HG03469 (cell line): ENCODE measurements at regions not wholly inside any gene's neighbourhood (a gene's known extent, or its start where the extent isn't known, plus 50 kb on each side); places are given as distances from the start of the nearest gene placed in this dataset.

Experiments
- ATAC-seq: cut with Tn5 transposase; IDR thresholded peaks from one replicate; pipeline ENCODE4 v1.9.1; 2021; ENCODE audit warnings: mild to moderate bottlenecking, moderate library complexity, moderate number of reproducible peaks; ENCODE audit not compliant: unreplicated experiment

DNA sequence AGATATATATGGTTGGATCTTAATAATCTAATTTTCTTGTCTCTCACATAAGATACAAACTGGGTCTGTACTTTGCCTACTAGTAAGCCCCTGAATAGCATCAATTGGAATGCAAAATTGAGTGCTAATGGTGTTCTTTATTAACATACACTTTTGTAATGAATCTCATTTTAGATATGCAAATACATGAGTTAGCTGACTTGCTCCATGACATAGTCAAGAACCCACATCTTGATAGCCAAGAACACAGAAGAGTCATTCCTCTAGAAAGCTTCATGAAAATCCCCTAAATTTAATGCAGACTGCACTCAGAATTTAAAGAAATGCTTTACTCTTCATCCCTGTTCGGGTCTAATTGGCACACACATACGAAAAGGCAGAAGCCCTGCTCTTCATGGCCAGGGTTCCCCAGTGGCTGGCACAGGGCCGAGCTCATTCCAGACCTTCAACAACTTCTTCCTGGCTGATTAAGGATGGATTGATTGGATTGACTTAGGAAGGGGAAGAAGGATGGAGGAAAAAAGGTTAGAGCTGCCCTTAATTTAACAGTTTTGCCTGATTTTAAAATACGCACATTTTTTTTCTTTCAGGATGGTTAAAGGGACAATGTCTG lies 431.1 kb upstream of the KLF6 start:
- no peak for ATAC-seq

- ATAC-seq: no peak
Measured at GRCh38 chr10:4215485-4215884, 430.5 kb upstream of the KLF6 start.

DNA sequence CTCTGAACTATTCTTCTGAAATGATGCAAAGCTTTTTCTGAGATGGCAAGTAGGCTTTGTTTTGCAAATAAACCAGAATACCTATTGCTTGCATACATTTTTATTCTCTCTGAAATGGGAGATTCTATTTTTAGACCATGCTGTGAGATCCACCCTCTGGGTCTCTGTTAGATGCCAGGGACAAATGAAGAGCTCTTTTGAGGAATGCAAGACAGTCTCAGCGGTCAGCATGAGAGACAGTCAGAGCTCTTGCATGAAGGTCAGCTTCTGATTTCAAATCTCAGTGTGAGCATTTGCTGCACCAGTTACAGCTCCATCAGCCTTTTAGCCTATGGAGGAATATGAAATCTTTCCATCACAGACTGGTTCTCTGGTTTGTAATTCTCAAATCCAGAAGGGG lies 429.9 kb upstream of the KLF6 start:
- no peak for ATAC-seq

- no peak for ATAC-seq
Measured at GRCh38 chr10:4213441-4213840, 428.4 kb upstream of the KLF6 start.

DNA sequence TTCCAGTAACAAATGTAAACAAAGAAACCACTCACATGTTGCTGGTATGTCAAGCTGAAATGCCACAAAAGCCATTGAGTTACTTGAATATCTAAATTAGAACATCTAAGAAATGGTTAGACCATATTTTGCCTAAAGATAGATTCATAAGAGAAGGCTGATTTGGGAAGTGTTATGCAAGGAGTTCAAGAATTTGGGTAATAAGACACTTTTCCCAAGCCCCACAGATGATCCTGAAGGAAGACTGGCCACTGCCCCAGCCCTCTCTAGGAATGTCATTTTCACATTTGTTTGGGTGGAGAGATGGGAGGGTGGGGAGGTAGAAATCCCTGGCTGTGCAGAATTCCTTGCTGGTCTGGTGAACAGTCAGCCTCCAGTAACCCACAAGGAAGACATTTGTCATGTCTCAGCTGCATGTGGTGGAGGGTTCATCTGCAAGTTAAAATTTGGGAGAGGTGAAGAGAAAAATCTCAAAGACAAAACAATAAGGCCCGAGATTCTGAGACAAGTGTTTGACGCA lies 427.2 kb upstream of the KLF6 start:
- no peak for ATAC-seq

GRCh38 chr10:4208499-4208898 lies 423.5 kb upstream of the KLF6 start:
- ATAC-seq: no peak

DNA sequence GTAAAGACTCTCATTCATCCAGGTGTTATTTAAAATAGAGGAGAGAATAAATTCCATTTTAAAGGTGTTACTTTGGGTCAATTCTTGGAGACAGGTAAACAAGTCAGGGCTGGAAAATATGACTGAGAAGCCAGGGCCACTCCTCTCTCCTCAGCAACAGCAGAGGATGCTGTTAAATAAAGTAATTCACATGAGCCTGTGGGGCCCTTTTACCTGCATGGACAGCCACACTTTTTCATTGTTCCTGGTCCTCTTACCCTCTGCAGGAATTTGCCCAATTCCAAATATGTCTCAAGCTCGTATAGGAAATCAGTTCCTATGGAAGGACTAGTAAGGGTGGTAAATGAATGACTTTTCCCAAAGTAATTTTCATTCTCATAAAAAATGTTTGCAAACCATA lies 420.1 kb upstream of the KLF6 start:
- no peak for ATAC-seq

DNA sequence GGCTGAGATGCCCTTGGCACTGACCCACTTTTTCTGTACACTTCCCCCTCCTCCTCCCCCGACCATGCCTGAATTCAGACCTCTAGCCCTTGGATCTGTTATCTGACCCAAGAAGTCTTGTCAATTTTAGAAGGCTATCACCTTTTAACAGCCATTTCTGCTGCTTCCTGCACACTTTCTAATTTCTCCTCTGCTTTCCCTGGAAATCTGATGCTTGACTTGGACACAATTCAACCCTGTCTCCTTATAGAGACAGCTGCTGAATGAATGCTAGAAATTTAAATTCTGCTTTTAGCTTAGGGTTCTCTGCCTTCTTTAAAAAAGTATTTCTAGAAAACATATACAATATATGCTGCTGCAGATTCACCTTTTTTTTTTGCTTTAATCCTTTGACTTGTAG lies 417.9 kb upstream of the KLF6 start:
- ATAC-seq: no peak

GRCh38 chr10:4201866-4202825 lies 417.1 kb upstream of the KLF6 start:
- no peak for ATAC-seq

DNA sequence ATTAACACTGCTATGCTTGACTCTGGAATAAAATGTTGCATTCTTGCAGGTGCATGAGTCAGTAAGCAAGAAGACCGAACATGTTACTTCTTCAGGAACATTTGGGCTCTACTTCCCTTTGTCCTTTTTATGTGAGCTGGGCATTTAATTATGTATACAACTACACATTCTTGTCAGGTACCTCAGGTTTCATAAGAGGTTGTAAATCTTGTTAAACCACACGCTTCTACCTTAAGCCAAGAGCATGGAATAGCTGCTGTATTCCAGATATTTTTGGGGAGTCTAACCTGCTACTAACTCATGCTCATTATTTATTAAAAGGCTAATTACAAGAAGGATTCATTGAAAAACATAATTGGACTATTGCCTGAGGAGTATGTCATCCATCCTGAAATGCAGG lies 414.2 kb upstream of the KLF6 start:
- no peak for ATAC-seq

GRCh38 chr10:4198216-4198615 lies 413.2 kb upstream of the KLF6 start:
- no peak for ATAC-seq

GRCh38 chr10:4197676-4198075 lies 412.7 kb upstream of the KLF6 start:
- no peak for ATAC-seq

DNA sequence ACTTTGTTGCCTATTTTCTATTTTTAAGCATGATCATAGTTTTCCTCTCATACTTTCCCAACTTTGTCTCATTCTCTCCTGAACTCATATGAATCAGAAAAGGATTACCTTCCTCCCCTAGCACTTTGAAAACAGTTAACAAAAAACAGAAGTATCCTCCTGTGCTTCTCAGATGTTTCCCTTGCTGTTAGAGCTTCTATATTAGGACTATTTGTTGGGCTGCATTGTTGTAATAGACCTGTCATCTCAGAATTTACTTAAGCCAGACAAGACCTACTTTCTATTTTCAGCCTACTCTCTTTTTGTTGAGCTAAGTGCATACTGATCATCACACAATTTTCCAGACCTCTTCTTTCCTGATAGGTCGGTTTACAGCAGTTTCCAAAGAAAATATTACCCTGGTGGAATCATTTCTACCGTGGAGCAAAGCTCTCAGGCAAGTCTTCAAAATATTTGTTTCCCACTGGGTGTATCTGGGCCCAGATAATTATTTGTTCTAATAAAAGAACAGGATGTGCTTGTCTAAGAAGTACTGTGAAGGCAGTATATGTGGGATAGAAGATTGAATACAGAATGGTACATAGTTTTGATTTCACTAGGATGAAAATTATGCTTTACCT lies 411.9 kb upstream of the KLF6 start:
- no peak for ATAC-seq

DNA sequence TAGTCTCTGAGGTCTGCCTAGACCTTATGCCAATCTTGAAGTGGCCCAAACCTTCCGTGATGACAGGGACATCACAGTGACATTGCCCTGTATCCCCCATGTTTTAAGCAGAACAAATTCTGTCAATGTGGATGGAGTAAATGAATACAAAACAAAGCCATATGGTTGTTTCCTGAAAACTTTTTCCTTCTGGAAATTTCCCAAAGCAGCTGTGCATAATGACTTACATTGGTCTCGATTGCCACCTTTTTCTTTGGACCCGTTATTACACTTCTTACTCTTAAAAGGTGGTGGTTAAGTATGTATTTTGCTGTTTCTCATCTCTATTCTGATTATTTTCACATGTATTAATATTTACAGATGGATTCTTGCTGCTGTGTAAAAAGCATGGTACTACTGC lies 411.2 kb upstream of the KLF6 start:
- no peak for ATAC-seq

DNA sequence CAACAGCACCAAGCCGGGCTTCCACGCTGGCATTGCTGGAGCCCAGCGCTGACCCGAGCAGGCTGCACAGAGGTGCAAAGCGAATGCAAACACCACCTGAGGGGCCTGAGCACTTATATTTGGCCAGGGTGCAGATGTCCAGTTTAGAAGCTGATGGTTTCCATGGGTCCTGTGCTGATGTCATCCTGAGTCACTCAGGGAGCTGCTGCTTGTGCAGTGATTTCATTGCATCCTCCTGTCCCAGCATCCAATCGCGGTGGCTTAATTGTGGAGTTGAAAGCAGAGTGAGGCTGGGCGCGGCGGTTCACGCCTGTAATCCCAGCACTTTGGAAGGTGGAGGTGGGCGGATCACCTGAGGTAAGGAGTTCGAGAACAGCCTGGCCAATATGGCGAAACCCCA lies 410.2 kb upstream of the KLF6 start:
- ATAC-seq: no peak

GRCh38 chr10:4194231-4194630 lies 409.2 kb upstream of the KLF6 start:
- ATAC-seq: no peak

DNA sequence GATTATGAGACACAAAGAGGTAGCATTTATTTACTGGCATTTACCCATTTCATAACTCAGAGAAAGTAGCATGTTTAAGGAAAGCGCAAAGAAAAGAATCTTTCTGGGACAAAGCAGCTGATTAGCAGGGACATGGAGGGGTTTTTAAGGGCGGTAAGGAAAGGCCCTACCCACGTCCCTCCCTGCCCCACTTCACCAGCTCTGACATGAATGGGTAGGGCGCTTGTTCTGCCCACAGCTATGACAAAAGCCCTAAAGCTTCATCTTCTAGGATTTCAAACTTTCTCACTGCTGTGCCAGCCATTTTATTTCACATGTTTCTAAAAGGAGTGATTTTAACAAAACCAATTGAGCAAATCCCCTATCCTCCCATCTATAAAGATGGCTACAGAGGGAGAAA lies 406.9 kb upstream of the KLF6 start:
- no peak for ATAC-seq

DNA sequence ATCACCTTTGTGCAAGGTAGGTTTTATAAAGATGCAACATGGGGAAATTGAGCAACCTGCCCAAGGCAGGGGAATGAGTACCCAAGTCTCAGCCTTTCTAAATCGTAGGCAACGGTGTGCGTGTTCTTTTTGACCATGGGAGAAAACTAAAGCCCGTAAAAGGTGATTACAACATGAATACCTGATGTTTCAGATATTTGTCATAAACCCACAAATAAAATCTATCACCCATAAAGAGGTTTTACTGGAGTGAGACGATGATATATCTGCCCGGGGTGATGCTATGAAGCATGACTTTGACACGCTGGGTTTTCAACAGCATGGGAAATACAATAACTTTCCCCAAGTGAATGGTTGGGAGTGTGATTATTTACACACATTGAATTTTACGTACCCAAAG lies 406.3 kb upstream of the KLF6 start:
- no peak for ATAC-seq

- ATAC-seq: no peak
Measured at GRCh38 chr10:4190876-4191275, 405.9 kb upstream of the KLF6 start.

- ATAC-seq: no peak
Measured at GRCh38 chr10:4189281-4189680, 404.3 kb upstream of the KLF6 start.

DNA sequence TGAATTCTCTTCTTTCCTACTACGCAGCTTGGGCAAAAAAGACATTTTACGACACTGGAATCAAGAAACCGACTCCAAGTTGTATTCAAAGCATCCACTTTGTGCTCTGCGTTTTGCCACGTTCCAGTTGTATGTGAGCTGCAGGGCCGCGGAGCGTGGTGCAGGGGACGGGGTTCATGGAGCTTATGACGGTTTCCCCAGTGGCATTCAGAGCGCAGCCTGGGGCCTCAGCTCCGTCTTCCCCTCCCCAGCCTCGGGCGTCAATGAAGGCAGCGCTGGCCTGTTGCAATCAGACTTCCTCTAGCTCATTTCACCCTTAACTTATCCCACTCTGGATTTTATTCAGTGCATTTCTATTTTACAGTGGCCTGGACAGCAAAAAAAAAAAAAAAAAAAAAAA lies 403.4 kb upstream of the KLF6 start:
- ATAC-seq: no peak
